Sigmoid colon (tissue), 6 donors: ENCODE measurements at regions not wholly inside any gene's neighbourhood (a gene's known extent, or its start where the extent isn't known, plus 50 kb on each side); places are given as distances from the start of the nearest gene placed in this dataset.
"Not testable (repeated sequence)": the region's sequence is repeated elsewhere in the genome, so short reads cannot be mapped to it uniquely, and the experiment has no call there.

Source experiments
- DNase-seq: peaks from one replicate; pipeline ENCODE4 v3.0.0-alpha.2; 2019
- H3K27ac ChIP-seq, 4 donors: fragments of 200-600 bp; sonication (generic); one replicate each; pipeline ENCODE4 v1.5.1; 2016 to 2019; ENCODE audit warnings: mild to moderate bottlenecking in 1 of 4
- H3K27me3 ChIP-seq, 3 donors: fragments of 200-600 bp; sonication (generic); one replicate each; pipeline ENCODE4 v1.5.1; 2019; ENCODE audit warnings: mild to moderate bottlenecking in 1 of 3
- H3K36me3 ChIP-seq, 4 donors: fragments of 200-600 bp; sonication (generic); one replicate each; pipeline ENCODE4 v1.5.1; 2016 to 2019
- H3K4me1 ChIP-seq, 4 donors: fragments of 200-600 bp; sonication (generic); one replicate each; pipeline ENCODE4 v1.5.1; 2017 to 2019
- H3K4me3 ChIP-seq, 4 donors: fragments of 200-600 bp; sonication (generic); one replicate each; pipeline ENCODE4 v1.5.1; 2017 to 2019; ENCODE audit warnings: mild to moderate bottlenecking in 2 of 4, moderate library complexity in 1 of 4
- H3K9me3 ChIP-seq, 4 donors: fragments of 200-600 bp in 3 of 4; sonication (generic) in 3 of 4; one replicate each; pipeline versions ENCODE4 v1.5.1 to v1.6.1; 2013 to 2019
- CTCF ChIP-seq, 4 experiments: fragments of 450-650 bp in 3 of 4; fragments of 200-600 bp in 1 of 4; IDR thresholded peaks; one replicate each; pipeline ENCODE4 v1.5.1; 2016 to 2019; ENCODE audit warnings: antibody characterized with exemption in 4 of 4, mild to moderate bottlenecking in 3 of 4, moderate library complexity in 2 of 4
- EP300 ChIP-seq, 4 donors: sonication (generic); formaldehyde crosslinking; IDR thresholded peaks; one replicate each; pipeline ENCODE4 v1.6.1; 2017; ENCODE audit warnings: antibody characterized with exemption in 4 of 4
- POLR2A ChIP-seq, 2 donors: fragments of 450-650 bp; IDR thresholded peaks; one replicate each; pipeline ENCODE4 v1.6.1; 2016; ENCODE audit warnings: antibody characterized with exemption in 2 of 2, mild to moderate bottlenecking in 2 of 2, moderate library complexity in 2 of 2
- POLR2AphosphoS5 ChIP-seq, 4 donors: sonication (generic); formaldehyde crosslinking; IDR thresholded peaks; one replicate each; pipeline ENCODE4 v1.6.1; 2017; ENCODE audit warnings: antibody characterized with exemption in 4 of 4
- WGBS, 2 donors: extraction: QIAGEN DNeasy Blood & Tissue Kit; methylation state at CpG; one replicate each; pipeline ENCODE4 v1.1.7; 2013; 5-methylcytosine and 5-hydroxymethylcytosine counted together
- intact Hi-C: fragments of 100-400 bp; cut with DNase I; formaldehyde crosslinking; loops from one replicate; pipeline ENCODE4 v1.15.1; 2023
- donor health status: healthy with polysubstance abuse.
- donor health status: healthy.

GRCh38 chr3:18208091-18208490 lies 217.0 kb downstream of the SATB1 start:
- no peak overlapping the region for H3K27ac ChIP-seq
- TF ChIP-seq EP300 (IDR thresholded peaks at IDR 0.05) (no peak), CTCF (IDR thresholded peaks at IDR 0.05) (no peak), POLR2A (IDR thresholded peaks at IDR 0.05) (no peak), POLR2AphosphoS5 (IDR thresholded peaks at IDR 0.05) (no peak)
- WGBS, 2 donors: 61 to 62% methylated on average over 2 of the region's 2 CpGs
- H3K4me3 ChIP-seq: no peak overlapping the region
- no peak for DNase-seq
- intact Hi-C loops: no loop called here
- H3K36me3 ChIP-seq: no peaks in the 10 kb centered on the region
- no peaks in the 10 kb centered on the region for H3K9me3 ChIP-seq
- H3K27me3 ChIP-seq: no peaks in the 10 kb centered on the region
- H3K4me1 ChIP-seq: no peaks in the 10 kb centered on the region

GRCh38 chr3:18207226-18207625 lies 217.9 kb downstream of the SATB1 start:
- Histone ChIP-seq H3K36me3 (no peaks in the 10 kb centered on the region), H3K4me3 (no peak overlapping the region), H3K27ac (no peak overlapping the region), H3K27me3 (no peaks in the 10 kb centered on the region), H3K9me3 (no peaks in the 10 kb centered on the region), H3K4me1 (no peaks in the 10 kb centered on the region)
- WGBS, 2 donors: 77 to 86% methylated on average over 3 of the region's 3 CpGs
- intact Hi-C loops: no loop called here
- no peak for TF ChIP-seq EP300 (IDR thresholded peaks at IDR 0.05)
- no peak for TF ChIP-seq CTCF (IDR thresholded peaks at IDR 0.05)
- TF ChIP-seq POLR2A (IDR thresholded peaks at IDR 0.05): no peak
- TF ChIP-seq POLR2AphosphoS5 (IDR thresholded peaks at IDR 0.05): no peak
- DNase-seq: no peak

- H3K4me1 ChIP-seq, H3K9me3 ChIP-seq, H3K4me3 ChIP-seq, intact Hi-C loops, H3K27me3 ChIP-seq, H3K36me3 ChIP-seq, DNase-seq, H3K27ac ChIP-seq: not testable (repeated sequence)
- 92 to 93% methylated on average over 9 of the region's 9 CpGs for WGBS, 2 donors
Observed at GRCh38 chr3:18205701-18206100, 219.4 kb downstream of the SATB1 start.

- Histone ChIP-seq H3K9me3 (no peaks in the 10 kb centered on the region), H3K27ac (no peak overlapping the region), H3K4me1 (no peaks in the 10 kb centered on the region)
Observed at GRCh38 chr3:18201315-18201714, 223.8 kb downstream of the SATB1 start.

GRCh38 chr3:18199757-18200156 lies 225.4 kb downstream of the SATB1 start:
- H3K27me3 ChIP-seq: no peaks in the 10 kb centered on the region
- intact Hi-C loops: no loop called here
- no peak for DNase-seq
- H3K9me3 ChIP-seq: peaks cover 0 to 1% (median 0%) of the 10 kb centered on the region in 4 donors
- H3K4me3 ChIP-seq: no peak overlapping the region
- no peaks in the 10 kb centered on the region for H3K4me1 ChIP-seq
- H3K36me3 ChIP-seq: no peaks in the 10 kb centered on the region
- H3K27ac ChIP-seq: no peak overlapping the region
- TF ChIP-seq POLR2A (IDR thresholded peaks at IDR 0.05): no peak
- no peak for TF ChIP-seq EP300 (IDR thresholded peaks at IDR 0.05)

More at GRCh38 chr3:18201315-18201714, 223.8 kb downstream of the SATB1 start:
- no peak for DNase-seq
- H3K36me3 ChIP-seq: no peaks in the 10 kb centered on the region
- H3K4me3 ChIP-seq: no peak overlapping the region
- H3K27me3 ChIP-seq: no peaks in the 10 kb centered on the region
- no peak for TF ChIP-seq EP300 (IDR thresholded peaks at IDR 0.05)
- no peak for TF ChIP-seq POLR2AphosphoS5 (IDR thresholded peaks at IDR 0.05)
- TF ChIP-seq CTCF (IDR thresholded peaks at IDR 0.05): no peak
- TF ChIP-seq POLR2A (IDR thresholded peaks at IDR 0.05): no peak
- intact Hi-C loops: no loop called here

GRCh38 chr3:18195836-18196235 lies 229.3 kb downstream of the SATB1 start:
- H3K27me3 ChIP-seq: no peaks in the 10 kb centered on the region
- H3K4me3 ChIP-seq: no peak overlapping the region
- H3K36me3 ChIP-seq: no peaks in the 10 kb centered on the region
- TF ChIP-seq POLR2AphosphoS5 (IDR thresholded peaks at IDR 0.05) (no peak), POLR2A (IDR thresholded peaks at IDR 0.05) (no peak), EP300 (IDR thresholded peaks at IDR 0.05) (no peak), CTCF (IDR thresholded peaks at IDR 0.05) (no peak)
- peaks cover 0 to 1% (median 0%) of the 10 kb centered on the region in 4 donors for H3K9me3 ChIP-seq
- DNase-seq: no peak
- no peaks in the 10 kb centered on the region for H3K4me1 ChIP-seq
- no peak overlapping the region for H3K27ac ChIP-seq
- intact Hi-C loops: no loop called here
